ENCODE measurements at regions not wholly inside any gene's neighbourhood (a gene's known extent, or its start where the extent isn't known, plus 50 kb on each side); places are given as distances from the start of the nearest gene placed in this dataset.

- 93% methylated on average over 5 of the region's 18 CpGs for WGBS (ENCODE audit: missing lambda C conversion rate)
- TF ChIP-seq KDM1A (IDR thresholded peaks at IDR 0.05; ENCODE audit: low read depth) (no peak), MYC (IDR thresholded peaks at IDR 0.05; ENCODE audit: borderline replicate concordance, low read length) (no peak), EHMT2 (IDR thresholded peaks at IDR 0.05; ENCODE audit: low read depth) (no peak), HOXA7 (CRISPR knock-in tag; IDR thresholded peaks at IDR 0.05) (no peak), NPAS2 (CRISPR knock-in tag; IDR thresholded peaks at IDR 0.05; ENCODE audit: borderline replicate concordance) (no peak), EHF (CRISPR knock-in tag; IDR thresholded peaks at IDR 0.05) (no peak), PHF8 (IDR thresholded peaks at IDR 0.05; ENCODE audit: borderline replicate concordance, low read depth) (no peak), RFX5 (IDR thresholded peaks at IDR 0.05) (no peak), ZFP36 (IDR thresholded peaks at IDR 0.05; ENCODE audit: borderline replicate concordance, partially characterized antibody) (no peak), HMGXB4 (CRISPR knock-in tag; IDR thresholded peaks at IDR 0.05; ENCODE audit: borderline replicate concordance) (no peak)
- TF ChIP-seq, protein P1, sequence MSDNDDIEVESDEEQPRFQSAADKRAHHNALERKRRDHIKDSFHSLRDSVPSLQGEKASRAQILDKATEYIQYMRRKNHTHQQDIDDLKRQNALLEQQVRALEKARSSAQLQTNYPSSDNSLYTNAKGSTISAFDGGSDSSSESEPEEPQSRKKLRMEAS (IDR thresholded peaks at IDR 0.05) = no peak
- TF ChIP-seq, protein P2, sequence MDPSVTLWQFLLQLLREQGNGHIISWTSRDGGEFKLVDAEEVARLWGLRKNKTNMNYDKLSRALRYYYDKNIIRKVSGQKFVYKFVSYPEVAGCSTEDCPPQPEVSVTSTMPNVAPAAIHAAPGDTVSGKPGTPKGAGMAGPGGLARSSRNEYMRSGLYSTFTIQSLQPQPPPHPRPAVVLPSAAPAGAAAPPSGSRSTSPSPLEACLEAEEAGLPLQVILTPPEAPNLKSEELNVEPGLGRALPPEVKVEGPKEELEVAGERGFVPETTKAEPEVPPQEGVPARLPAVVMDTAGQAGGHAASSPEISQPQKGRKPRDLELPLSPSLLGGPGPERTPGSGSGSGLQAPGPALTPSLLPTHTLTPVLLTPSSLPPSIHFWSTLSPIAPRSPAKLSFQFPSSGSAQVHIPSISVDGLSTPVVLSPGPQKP (IDR thresholded peaks at IDR 0.05; ENCODE audit: low read depth, low read length) = no peak
These were observed 766.0 kb downstream of the TRIML1 start for GRCh38 chr4:188905248-188905647.

DNA sequence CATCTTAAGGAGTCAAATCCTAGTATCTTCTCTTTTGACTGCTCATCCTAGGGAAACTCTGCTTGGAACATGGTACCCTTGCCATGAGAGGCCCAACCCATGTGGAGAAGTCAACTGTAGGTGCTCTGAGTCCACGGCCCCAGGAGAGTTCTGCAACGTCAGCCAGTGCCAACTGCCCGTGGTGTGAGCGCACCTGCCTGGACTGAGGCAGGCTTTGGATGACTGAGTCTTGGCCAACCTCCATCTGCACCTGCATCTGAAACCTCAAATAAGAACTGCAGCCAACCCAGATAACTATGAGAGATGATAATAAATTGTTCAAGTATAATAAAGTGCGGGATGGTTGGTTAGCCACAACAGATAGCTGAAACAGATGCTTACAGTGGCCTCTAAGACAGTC is 772.0 kb downstream of the TRIML1 start:
- WGBS (ENCODE audit: missing lambda C conversion rate) = 83% methylated on average over 1 of the region's 5 CpGs
- no peak overlapping the region for H3K4me2 ChIP-seq

More at GRCh38 chr4:188905248-188905647, 766.0 kb downstream of the TRIML1 start:
- Histone ChIP-seq H3K27ac (no peak overlapping the region), H3K4me2 (no peak overlapping the region), H3K9me3 (no peaks in the 10 kb centered on the region), H3K4me3 (no peak overlapping the region), H3K4me1 (no peaks in the 10 kb centered on the region)
- CTCF ChIA-PET = no interaction called here
- ATAC-seq = no peak
- POLR2A ChIA-PET = no interaction called here
- no peak for FAIRE-seq
- no peak for DNase-seq (ENCODE audit: low read depth in 1 of 2, low spot score in 1 of 2)

GRCh38 chr4:188911707-188912106 is 772.5 kb downstream of the TRIML1 start:
- Histone ChIP-seq H3K27ac (no peak overlapping the region), H3K4me3 (no peak overlapping the region), H3K4me1 (no peaks in the 10 kb centered on the region), H3K9me3 (no peaks in the 10 kb centered on the region; the same call in 2 of the 3 replicates), H3K4me2 (no peak overlapping the region)
- FAIRE-seq (no peak), DNase-seq (ENCODE audit: low read depth in 1 of 2, low spot score in 1 of 2) (no peak), ATAC-seq (no peak)
- WGBS (ENCODE audit: missing lambda C conversion rate) = 80% methylated on average over 5 of the region's 5 CpGs
- ChIA-PET CTCF (no interaction called here), POLR2A (no interaction called here)
- TF ChIP-seq HEYL (CRISPR knock-in tag; IDR thresholded peaks at IDR 0.05) (no peak), NR3C1 (IDR thresholded peaks at IDR 0.05) (no peak), ZC3H11A (IDR thresholded peaks at IDR 0.05) (no peak), MAFK (IDR thresholded peaks at IDR 0.05; ENCODE audit: partially characterized antibody) (no peak), HMGXB4 (CRISPR knock-in tag; IDR thresholded peaks at IDR 0.05; ENCODE audit: borderline replicate concordance) (no peak), RAD21 (conservative IDR thresholded peaks at IDR 0.05 in 1 of 2, IDR thresholded peaks at IDR 0.05 in 1 of 2) (no peak), USF2 (IDR thresholded peaks at IDR 0.05) (no peak), NPAS2 (CRISPR knock-in tag; IDR thresholded peaks at IDR 0.05; ENCODE audit: borderline replicate concordance) (no peak), FOSB (CRISPR knock-in tag; IDR thresholded peaks at IDR 0.05) (no peak), CBX8 (IDR thresholded peaks at IDR 0.05) (no peak), SMC3 (IDR thresholded peaks at IDR 0.05) (no peak), POLR2AphosphoS2 (conservative IDR thresholded peaks at IDR 0.05; ENCODE audit: low read length) (no peak), CBX2 (IDR thresholded peaks at IDR 0.05; ENCODE audit: borderline replicate concordance, low read depth) (no peak), KDM1A (IDR thresholded peaks at IDR 0.05; ENCODE audit: low read depth) (no peak), HOXB13 (CRISPR knock-in tag; IDR thresholded peaks at IDR 0.05; ENCODE audit: low read depth) (no peak), RCOR1 (IDR thresholded peaks at IDR 0.05; ENCODE audit: low read depth, low read length) (no peak), MAZ (IDR thresholded peaks at IDR 0.05; ENCODE audit: borderline replicate concordance, low read depth, low read length) (no peak), POLR2A (IDR thresholded peaks at IDR 0.05; ENCODE audit: low read length) (no peak)
- TF ChIP-seq, protein P3, sequence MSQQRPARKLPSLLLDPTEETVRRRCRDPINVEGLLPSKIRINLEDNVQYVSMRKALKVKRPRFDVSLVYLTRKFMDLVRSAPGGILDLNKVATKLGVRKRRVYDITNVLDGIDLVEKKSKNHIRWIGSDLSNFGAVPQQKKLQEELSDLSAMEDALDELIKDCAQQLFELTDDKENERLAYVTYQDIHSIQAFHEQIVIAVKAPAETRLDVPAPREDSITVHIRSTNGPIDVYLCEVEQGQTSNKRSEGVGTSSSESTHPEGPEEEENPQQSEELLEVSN (IDR thresholded peaks at IDR 0.05; ENCODE audit: borderline replicate concordance, low read depth) = no peak

More for the DNA sequence above, 772.0 kb downstream of the TRIML1 start:
- no peak overlapping the region for H3K27ac ChIP-seq
- DNase-seq (ENCODE audit: low read depth in 1 of 2, low spot score in 1 of 2) (no peak), ATAC-seq (no peak), FAIRE-seq (no peak)
- no peak overlapping the region for H3K4me3 ChIP-seq
- POLR2A ChIA-PET = no interaction called here
- CTCF ChIA-PET = no interaction called here
- H3K9me3 ChIP-seq = no peaks in the 10 kb centered on the region; the same call in 2 of the 3 replicates
- no peaks in the 10 kb centered on the region for H3K4me1 ChIP-seq
- no peak for TF ChIP-seq FOSL2 (IDR thresholded peaks at IDR 0.05)
- TF ChIP-seq FOSL2 (CRISPR knock-in tag; IDR thresholded peaks at IDR 0.05) = no peak
- no peak for TF ChIP-seq SREBF2 (IDR thresholded peaks at IDR 0.05)
- no peak for TF ChIP-seq RARB (CRISPR knock-in tag; IDR thresholded peaks at IDR 0.05)
- TF ChIP-seq TFCP2L1 (CRISPR knock-in tag; IDR thresholded peaks at IDR 0.05) = no peak
- TF ChIP-seq SMC3 (IDR thresholded peaks at IDR 0.05) = no peak
- TF ChIP-seq GATA3 (IDR thresholded peaks at IDR 0.05; ENCODE audit: borderline replicate concordance) = no peak

Data from A549 (cell line).